Gastroesophageal sphincter (tissue), 3 donors: ENCODE measurements at regions not wholly inside any gene's neighbourhood (a gene's known extent, or its start where the extent isn't known, plus 50 kb on each side); places are given as distances from the start of the nearest gene placed in this dataset.

ENCODE experiments used
- CTCF ChIP-seq, 4 experiments: fragments of 200-600 bp in 2 of 4; fragments of 450-650 bp in 2 of 4; sonication (generic) in 1 of 4; IDR thresholded peaks; one replicate each; pipeline ENCODE4 v1.5.1; 2017 to 2019; ENCODE audit warnings: antibody characterized with exemption in 4 of 4, mild to moderate bottlenecking in 2 of 4, moderate library complexity in 2 of 4
- POLR2A ChIP-seq, 2 donors: fragments of 450-650 bp; IDR thresholded peaks; one replicate each; pipeline ENCODE4 v1.6.1; 2017; ENCODE audit warnings: antibody characterized with exemption in 2 of 2, mild to moderate bottlenecking in 2 of 2, moderate library complexity in 1 of 2
- POLR2AphosphoS5 ChIP-seq: sonication (generic); formaldehyde crosslinking; IDR thresholded peaks from one replicate; pipeline ENCODE4 v1.6.1; 2017; ENCODE audit warnings: antibody characterized with exemption

GRCh38 chr14:58770491-58770982 is 132.8 kb downstream of the DACT1 start:
- TF ChIP-seq CTCF (IDR thresholded peaks at IDR 0.05), result no peak
- no peak for TF ChIP-seq POLR2A (IDR thresholded peaks at IDR 0.05)
- TF ChIP-seq POLR2AphosphoS5, result no peak
